HepG2 (cell line): ENCODE measurements at regions not wholly inside any gene's neighbourhood (a gene's known extent, or its start where the extent isn't known, plus 50 kb on each side); places are given as distances from the start of the nearest gene placed in this dataset.

Experiments
- ATAC-seq: fragments of 200-7000 bp; cut with Tn5 transposase; 3 replicates; pipeline ENCODE4 v1.9.1; 2020; ENCODE audit warnings: mild to moderate bottlenecking, moderate library complexity
- BruUV-seq: library from RNA; stranded (reverse); fragments of 400-500 nt; replicated peaks from 2 replicates; lab custom pipeline; 2021; lab: Mats Ljungman, UMichigan
- CTCF ChIA-PET: fragments of 300-600 bp; formaldehyde crosslinking; extraction: SDS; loops from one replicate; lab custom pipeline; 2021; ENCODE audit warnings: low total read pairs, inconsistent platforms, low intra/inter-chr PET ratio; lab: Yijun Ruan, JAX
- POLR2A ChIA-PET: fragments of 350-600 bp; sonication (Branson Sonifier 250); formaldehyde crosslinking; loops from one replicate; lab custom pipeline; 2020; ENCODE audit warnings: antibody characterized with exemption, inconsistent platforms; lab: Yijun Ruan, JAX
- DNase-seq: peaks from one replicate; pipeline ENCODE4 v3.0.0-alpha.2; 2015; ENCODE audit warnings: low spot score
- FAIRE-seq: peaks from 3 replicates; lab custom pipeline; 2011; peaks lifted over from hg19 to GRCh38; lab: Jason Lieb, UNC
- H2AFZ ChIP-seq: one replicate; pipeline ENCODE4 v1.6.1; 2011; ENCODE audit warnings: low read length, inconsistent platforms
- H3K27ac ChIP-seq: fragments of 300-600 bp; 3 replicates; pipeline ENCODE4 v1.8.0; 2011; ENCODE audit warnings: mixed run types, mild to moderate bottlenecking, mixed read lengths, low read length, inconsistent platforms; ENCODE audit not compliant: insufficient read depth; ENCODE audit errors: extremely low read length
- H3K27me3 ChIP-seq, 2 experiments: fragments of 200-600 bp in 1 of 2; 2 replicates in 1 of 2; 3 replicates in 1 of 2; pipeline versions ENCODE4 v1.6.0 to v1.8.0; 2011; ENCODE audit warnings: low read length in 2 of 2, mild to moderate bottlenecking in 2 of 2, moderate library complexity in 2 of 2, inconsistent platforms in 1 of 2; ENCODE audit not compliant: insufficient read depth in 2 of 2, control insufficient read depth in 1 of 2
- H3K36me3 ChIP-seq, 2 experiments: fragments of 200-600 bp in 1 of 2; replicated peaks in 1 of 2; 2 replicates in 1 of 2; 3 replicates in 1 of 2; pipeline versions ENCODE4 v1.5.1 to v1.8.0; 2011; ENCODE audit warnings: low read length in 2 of 2, inconsistent platforms in 1 of 2; ENCODE audit not compliant: insufficient read depth in 2 of 2, control insufficient read depth in 1 of 2
- H3K4me1 ChIP-seq: 2 replicates; pipeline ENCODE4 v1.5.1; 2012; ENCODE audit warnings: low read length, inconsistent platforms; ENCODE audit not compliant: insufficient read depth
- H3K4me2 ChIP-seq: 2 replicates; pipeline ENCODE4 v1.6.0; 2011; ENCODE audit warnings: low read depth, low read length, inconsistent platforms
- H3K4me3 ChIP-seq, 3 experiments: fragments of 200-600 bp in 1 of 3; sonication (generic), shearing (Covaris generic) in 1 of 3; replicated peaks in 1 of 3; 2 replicates each; pipeline ENCODE4 v1.5.1; 2011 to 2016; ENCODE audit warnings: low read length in 3 of 3, inconsistent platforms in 2 of 3, low read depth in 2 of 3, mild to moderate bottlenecking in 2 of 3, control low read depth in 1 of 3, mixed read lengths in 1 of 3; ENCODE audit not compliant: insufficient read depth in 1 of 3
- H3K79me2 ChIP-seq: one replicate; pipeline ENCODE4 v1.6.1; 2011; ENCODE audit warnings: low read length, inconsistent platforms; ENCODE audit not compliant: insufficient read depth
- H3K9ac ChIP-seq: 2 replicates; pipeline ENCODE4 v1.6.0; 2011; ENCODE audit warnings: mild to moderate bottlenecking, low read depth, low read length, inconsistent platforms; ENCODE audit not compliant: insufficient read depth
- H3K9me3 ChIP-seq: 2 replicates; pipeline ENCODE4 v1.5.1; 2012; ENCODE audit warnings: mild to moderate bottlenecking, low read length
- H4K20me1 ChIP-seq: 2 replicates; pipeline ENCODE4 v1.6.0; 2011; ENCODE audit warnings: inconsistent platforms, mild to moderate bottlenecking, low read length, moderate library complexity; ENCODE audit not compliant: insufficient read depth
- AHR ChIP-seq: IDR thresholded peaks from 2 replicates; pipeline ENCODE4 v1.6.1; 2018; ENCODE audit warnings: missing genetic modification reagents, missing compliant biosample characterization
- HMGA1 ChIP-seq: sonication (generic); formaldehyde crosslinking; conservative IDR thresholded peaks from 2 replicates; pipeline ENCODE4 v1.4.0; 2020; ENCODE audit warnings: missing genetic modification reagents
- HNF1A ChIP-seq, 2 experiments: sonication (generic) in 1 of 2; formaldehyde crosslinking in 1 of 2; IDR thresholded peaks; 2 replicates each; pipeline versions ENCODE4 v1.4.0 to v1.6.1; 2016 to 2020; ENCODE audit warnings: borderline replicate concordance in 1 of 2, low read depth in 1 of 2, mild to moderate bottlenecking in 1 of 2, missing genetic modification reagents in 1 of 2
- MATR3 ChIP-seq: sonication (generic); formaldehyde crosslinking; IDR thresholded peaks from 2 replicates; pipeline ENCODE4 v1.4.0; 2020; ENCODE audit warnings: missing genetic modification reagents
- MTA1 ChIP-seq: sonication (generic); formaldehyde crosslinking; IDR thresholded peaks from 2 replicates; pipeline ENCODE4 v1.4.0; 2020; ENCODE audit warnings: missing genetic modification reagents, mild to moderate bottlenecking, borderline replicate concordance
- NFAT5 ChIP-seq: sonication (generic); formaldehyde crosslinking; IDR thresholded peaks from 2 replicates; pipeline ENCODE4 v1.4.0; 2020; ENCODE audit warnings: missing genetic modification reagents
- NFIC ChIP-seq: IDR thresholded peaks from 2 replicates; pipeline ENCODE4 v1.6.1; 2012; ENCODE audit warnings: mild to moderate bottlenecking, low read length, inconsistent platforms
- PHB2 ChIP-seq: fragments of 450-650 bp; IDR thresholded peaks from 2 replicates; pipeline ENCODE4 v1.6.1; 2018; ENCODE audit not compliant: partially characterized antibody
- PRDM15 ChIP-seq: sonication (generic); formaldehyde crosslinking; IDR thresholded peaks from 2 replicates; pipeline ENCODE4 v1.4.0; 2020; ENCODE audit warnings: missing genetic modification reagents
- RAD51 ChIP-seq: fragments of 450-650 bp; IDR thresholded peaks from 2 replicates; pipeline ENCODE4 v1.6.1; 2016; ENCODE audit warnings: borderline replicate concordance
- SMAD3 ChIP-seq: sonication (generic); formaldehyde crosslinking; IDR thresholded peaks from 2 replicates; pipeline ENCODE4 v1.4.0; 2020; ENCODE audit warnings: missing genetic modification reagents
- ZNF441 ChIP-seq: sonication (generic); formaldehyde crosslinking; IDR thresholded peaks from 2 replicates; pipeline ENCODE4 v1.7.0; 2021; ENCODE audit warnings: missing genetic modification reagents, borderline replicate concordance
- ZNF773 ChIP-seq: sonication (generic); formaldehyde crosslinking; IDR thresholded peaks from 2 replicates; pipeline ENCODE4 v1.4.0; 2020; ENCODE audit warnings: missing genetic modification reagents, borderline replicate concordance
- WGBS: methylation state at CpG from one replicate; pipeline ENCODE4 v1.1.6; 2017; ENCODE audit warnings: low lambda C conversion rate; 5-methylcytosine and 5-hydroxymethylcytosine counted together
- in situ Hi-C: cut with HindIII; loops from 2 replicates; pipeline ENCODE4 v1.10.0; 2017; ENCODE audit warnings: low pct_unique_long_range_greater_than_20kb; ENCODE audit not compliant: extremely low pct_ligation_motif_present
- intact Hi-C: fragments of 100-400 bp; cut with micrococcal nuclease; formaldehyde crosslinking; loops from one replicate; pipeline ENCODE4 v1.10.0; 2022; ENCODE audit not compliant: unreplicated experiment

- CTCF ChIA-PET = no interaction called here
- in situ Hi-C loops = no loop called here
- no peak overlapping the region for H2AFZ ChIP-seq
- H3K9me3 ChIP-seq = no peaks in the 10 kb centered on the region
- no peak overlapping the region for H3K9ac ChIP-seq
- DNase-seq (no peak), ATAC-seq (no peak), FAIRE-seq (no peak)
- WGBS = 70% methylated on average over 8 of the region's 10 CpGs
- no peaks in the 10 kb centered on the region for H3K36me3 ChIP-seq
- POLR2A ChIA-PET = no interaction called here
- H3K27me3 ChIP-seq = no peaks in the 10 kb centered on the region
- H3K4me2 ChIP-seq = no peak overlapping the region
- intact Hi-C loops = no loop called here
- no TSS peak for BruUV-seq
- H4K20me1 ChIP-seq = no peaks in the 10 kb centered on the region
- no peak overlapping the region for H3K27ac ChIP-seq
- H3K4me3 ChIP-seq = no peak overlapping the region
- H3K79me2 ChIP-seq = no peaks in the 10 kb centered on the region
- no peaks in the 10 kb centered on the region for H3K4me1 ChIP-seq
- TF ChIP-seq NFAT5 (no peak), NFIC (no peak), ZNF441 (CRISPR knock-in tag) (no peak), PRDM15 (CRISPR knock-in tag) (no peak), HNF1A (IDR thresholded peaks at IDR 0.05; ENCODE audit: low read depth) (no peak), HNF1A (CRISPR knock-in tag; IDR thresholded peaks at IDR 0.05; ENCODE audit: borderline replicate concordance) (no peak), HMGA1 (no peak), RAD51 (no peak), AHR (no peak), SMAD3 (CRISPR knock-in tag) (no peak), MTA1 (CRISPR knock-in tag) (no peak), ZNF773 (CRISPR knock-in tag) (no peak), MATR3 (no peak), PHB2 (no peak)
Measured at GRCh38 chrX:39802908-39803307, 294.9 kb downstream of the BCOR start.
